H1 (cell line): ENCODE measurements at regions not wholly inside any gene's neighbourhood (a gene's known extent, or its start where the extent isn't known, plus 50 kb on each side); places are given as distances from the start of the nearest gene placed in this dataset.

Experiments
- BACH1 ChIP-seq: IDR thresholded peaks from 2 replicates; pipeline ENCODE4 v1.6.1; 2012; ENCODE audit warnings: low read length, improper control_type of control experiment
- EGR1 ChIP-seq: IDR thresholded peaks from 2 replicates; pipeline ENCODE4 v1.6.1; 2011; ENCODE audit warnings: low read depth, low read length, borderline replicate concordance
- HDAC2 ChIP-seq, 2 experiments: fragments of 300-600 bp in 1 of 2; sonication (generic) in 1 of 2; IDR thresholded peaks; 2 replicates each; pipeline ENCODE4 v1.6.1; 2011 to 2012; ENCODE audit warnings: low read depth in 2 of 2, low read length in 2 of 2, mild to moderate bottlenecking in 2 of 2, moderate library complexity in 2 of 2, borderline replicate concordance in 1 of 2, inconsistent platforms in 1 of 2
- SP2 ChIP-seq: IDR thresholded peaks from 2 replicates; pipeline ENCODE4 v1.6.1; 2012; ENCODE audit warnings: mild to moderate bottlenecking, low read length, inconsistent platforms
- SP4 ChIP-seq: IDR thresholded peaks from 2 replicates; pipeline ENCODE4 v1.6.1; 2012; ENCODE audit warnings: low read length, inconsistent platforms
- TF ChIP-seq, protein P1 (sequence below): IDR thresholded peaks from 2 replicates; pipeline ENCODE4 v1.6.1; 2012; ENCODE audit warnings: inconsistent platforms

DNA sequence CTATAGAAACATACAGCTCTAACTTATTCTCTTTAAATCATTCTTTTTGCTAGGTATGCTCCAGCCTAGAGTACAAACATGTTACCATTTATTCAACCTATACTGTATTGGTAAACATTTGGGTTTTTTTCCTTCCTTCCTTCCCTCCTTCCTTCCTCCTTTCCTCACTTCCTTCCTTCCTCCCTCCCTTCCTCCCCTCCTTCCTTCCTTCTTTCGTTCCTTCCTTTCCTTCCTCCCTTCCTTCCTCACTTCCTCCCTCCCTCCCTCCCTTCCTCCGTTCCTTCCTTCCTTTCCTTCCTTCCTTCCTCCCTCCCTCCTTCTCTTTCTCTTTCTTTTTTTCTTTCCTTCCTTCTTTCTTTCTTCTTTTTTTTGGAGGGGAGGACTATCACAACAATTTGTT, 286.7 kb upstream of the PRKCQ start (continued):
- no peak for TF ChIP-seq BACH1
- TF ChIP-seq, protein P1, sequence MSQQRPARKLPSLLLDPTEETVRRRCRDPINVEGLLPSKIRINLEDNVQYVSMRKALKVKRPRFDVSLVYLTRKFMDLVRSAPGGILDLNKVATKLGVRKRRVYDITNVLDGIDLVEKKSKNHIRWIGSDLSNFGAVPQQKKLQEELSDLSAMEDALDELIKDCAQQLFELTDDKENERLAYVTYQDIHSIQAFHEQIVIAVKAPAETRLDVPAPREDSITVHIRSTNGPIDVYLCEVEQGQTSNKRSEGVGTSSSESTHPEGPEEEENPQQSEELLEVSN: no peak
- TF ChIP-seq SP4: no peak
- TF ChIP-seq HDAC2 (IDR thresholded peaks at IDR 0.05; ENCODE audit: borderline replicate concordance in 1 of 2, low read depth in 2 of 2, low read length in 2 of 2): no peak
- no peak for TF ChIP-seq SP2
- TF ChIP-seq EGR1: no peak
